ENCODE measurements at regions not wholly inside any gene's neighbourhood (a gene's known extent, or its start where the extent isn't known, plus 50 kb on each side); places are given as distances from the start of the nearest gene placed in this dataset.

- TF ChIP-seq CTCF (IDR thresholded peaks at IDR 0.05) (no peak), POLR2A (IDR thresholded peaks at IDR 0.05) (no peak)
Measured at GRCh38 chr3:15894382-15894781, 96.6 kb upstream of the ANKRD28 start.

All from lower leg skin (tissue), 3 donors.